ENCODE measurements at regions not wholly inside any gene's neighbourhood (a gene's known extent, or its start where the extent isn't known, plus 50 kb on each side); places are given as distances from the start of the nearest gene placed in this dataset.

GRCh38 chr5:21687621-21688020 lies 1165.5 kb downstream of the CDH12 start:
- TF ChIP-seq, protein P1, sequence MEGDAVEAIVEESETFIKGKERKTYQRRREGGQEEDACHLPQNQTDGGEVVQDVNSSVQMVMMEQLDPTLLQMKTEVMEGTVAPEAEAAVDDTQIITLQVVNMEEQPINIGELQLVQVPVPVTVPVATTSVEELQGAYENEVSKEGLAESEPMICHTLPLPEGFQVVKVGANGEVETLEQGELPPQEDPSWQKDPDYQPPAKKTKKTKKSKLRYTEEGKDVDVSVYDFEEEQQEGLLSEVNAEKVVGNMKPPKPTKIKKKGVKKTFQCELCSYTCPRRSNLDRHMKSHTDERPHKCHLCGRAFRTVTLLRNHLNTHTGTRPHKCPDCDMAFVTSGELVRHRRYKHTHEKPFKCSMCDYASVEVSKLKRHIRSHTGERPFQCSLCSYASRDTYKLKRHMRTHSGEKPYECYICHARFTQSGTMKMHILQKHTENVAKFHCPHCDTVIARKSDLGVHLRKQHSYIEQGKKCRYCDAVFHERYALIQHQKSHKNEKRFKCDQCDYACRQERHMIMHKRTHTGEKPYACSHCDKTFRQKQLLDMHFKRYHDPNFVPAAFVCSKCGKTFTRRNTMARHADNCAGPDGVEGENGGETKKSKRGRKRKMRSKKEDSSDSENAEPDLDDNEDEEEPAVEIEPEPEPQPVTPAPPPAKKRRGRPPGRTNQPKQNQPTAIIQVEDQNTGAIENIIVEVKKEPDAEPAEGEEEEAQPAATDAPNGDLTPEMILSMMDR (IDR thresholded peaks at IDR 0.05; ENCODE audit: borderline replicate concordance, extremely low read depth, low read length, poor library complexity, severe bottlenecking) = no peak
- TF ChIP-seq EZH2 (IDR thresholded peaks at IDR 0.05; ENCODE audit: borderline replicate concordance, low read depth, low read length, severe bottlenecking) = no peak

Measured in DND-41 (cell line).